Liver (tissue), 8 donors: ENCODE measurements at regions not wholly inside any gene's neighbourhood (a gene's known extent, or its start where the extent isn't known, plus 50 kb on each side); places are given as distances from the start of the nearest gene placed in this dataset.

Source experiments
- DNase-seq: peaks from one replicate; pipeline ENCODE4 v3.0.0-alpha.2; 2017; ENCODE audit warnings: low spot score
- H3K27ac ChIP-seq, 2 donors: one replicate each; pipeline ENCODE4 v1.7.0; 2013; ENCODE audit warnings: inconsistent platforms in 2 of 2, low read length in 2 of 2, control low read depth in 1 of 2, low read depth in 1 of 2, mild to moderate bottlenecking in 1 of 2
- H3K27me3 ChIP-seq, 4 donors: one replicate each; pipeline versions ENCODE4 v1.6.1 to v1.7.0; 2013; ENCODE audit warnings: low read length in 3 of 4, inconsistent platforms in 1 of 4, mild to moderate bottlenecking in 1 of 4, moderate library complexity in 1 of 4; ENCODE audit not compliant: control insufficient read depth in 4 of 4, insufficient read depth in 4 of 4
- H3K36me3 ChIP-seq, 4 donors: one replicate each; pipeline versions ENCODE4 v1.6.1 to v1.7.0; 2013; ENCODE audit warnings: low read length in 3 of 4, mild to moderate bottlenecking in 3 of 4, low read depth in 1 of 4, moderate library complexity in 1 of 4; ENCODE audit not compliant: control insufficient read depth in 4 of 4, insufficient read depth in 3 of 4
- H3K4me1 ChIP-seq, 4 donors: one replicate each; pipeline versions ENCODE4 v1.6.1 to v1.7.0; 2013; ENCODE audit warnings: low read length in 3 of 4, mild to moderate bottlenecking in 3 of 4, moderate library complexity in 1 of 4; ENCODE audit not compliant: control insufficient read depth in 4 of 4, insufficient read depth in 4 of 4
- H3K4me3 ChIP-seq, 3 donors: one replicate each; pipeline versions ENCODE4 v1.6.1 to v1.7.0; 2013; ENCODE audit warnings: low read length in 3 of 3, control low read depth in 1 of 3, low read depth in 1 of 3, mild to moderate bottlenecking in 1 of 3
- H3K9ac ChIP-seq, 2 donors: one replicate each; pipeline ENCODE4 v1.7.0; 2013; ENCODE audit warnings: low read length in 2 of 2, mild to moderate bottlenecking in 2 of 2, moderate library complexity in 2 of 2, control low read depth in 1 of 2, low read depth in 1 of 2
- H3K9me3 ChIP-seq, 4 donors: one replicate each; pipeline versions ENCODE4 v1.6.1 to v1.7.0; 2013; ENCODE audit warnings: low read length in 3 of 4; ENCODE audit not compliant: control insufficient read depth in 4 of 4
- CTCF ChIP-seq: fragments of 150-350 bp; IDR thresholded peaks from 2 replicates; pipeline ENCODE4 v1.5.1; 2017; ENCODE audit warnings: improper control_type of control experiment, low read depth, low read length; ENCODE audit not compliant: missing input control
- EGR1 ChIP-seq, 2 donors: IDR thresholded peaks; 2 replicates each; pipeline ENCODE4 v1.6.1; 2016 to 2018; ENCODE audit warnings: antibody characterized with exemption in 2 of 2, low read depth in 2 of 2
- FOXA1 ChIP-seq: IDR thresholded peaks from 2 replicates; pipeline ENCODE4 v1.6.1; 2016; ENCODE audit warnings: antibody characterized with exemption
- FOXA2 ChIP-seq: IDR thresholded peaks from 2 replicates; pipeline ENCODE4 v1.6.1; 2016; ENCODE audit warnings: antibody characterized with exemption
- GABPA ChIP-seq, 2 donors: IDR thresholded peaks in 1 of 2; conservative IDR thresholded peaks in 1 of 2; 2 replicates each; pipeline ENCODE4 v1.6.1; 2016; ENCODE audit warnings: antibody characterized with exemption in 2 of 2, mild to moderate bottlenecking in 1 of 2, moderate library complexity in 1 of 2
- HNF4A ChIP-seq, 2 donors: conservative IDR thresholded peaks; 2 replicates each; pipeline ENCODE4 v1.6.1; 2016; ENCODE audit warnings: antibody characterized with exemption in 2 of 2, mild to moderate bottlenecking in 2 of 2
- HNF4G ChIP-seq: IDR thresholded peaks from 2 replicates; pipeline ENCODE4 v1.6.1; 2016; ENCODE audit warnings: antibody characterized with exemption
- MAX ChIP-seq: IDR thresholded peaks from 2 replicates; pipeline ENCODE4 v1.6.1; 2016; ENCODE audit warnings: antibody characterized with exemption
- NR2F2 ChIP-seq: IDR thresholded peaks from 2 replicates; pipeline ENCODE4 v1.6.1; 2016; ENCODE audit warnings: antibody characterized with exemption
- RAD21 ChIP-seq, 2 donors: IDR thresholded peaks; 2 replicates each; pipeline ENCODE4 v1.6.1; 2016; ENCODE audit warnings: antibody characterized with exemption in 2 of 2, mild to moderate bottlenecking in 2 of 2
- RXRA ChIP-seq, 2 donors: IDR thresholded peaks; 2 replicates each; pipeline ENCODE4 v1.6.1; 2017 to 2018; ENCODE audit warnings: antibody characterized with exemption in 2 of 2, mild to moderate bottlenecking in 1 of 2
- SP1 ChIP-seq: IDR thresholded peaks from 2 replicates; pipeline ENCODE4 v1.6.1; 2018; ENCODE audit warnings: antibody characterized with exemption, mild to moderate bottlenecking
- TAF1 ChIP-seq: conservative IDR thresholded peaks from 2 replicates; pipeline ENCODE4 v1.6.1; 2016; ENCODE audit warnings: antibody characterized with exemption, mild to moderate bottlenecking
- ZBTB33 ChIP-seq: IDR thresholded peaks from 2 replicates; pipeline ENCODE4 v1.6.1; 2016; ENCODE audit warnings: antibody characterized with exemption
- WGBS: extraction: QIAGEN DNeasy Blood & Tissue Kit; methylation state at CpG from one replicate; pipeline ENCODE4 v1.1.7; 2013; 5-methylcytosine and 5-hydroxymethylcytosine counted together
- TF ChIP-seq, protein P1 (sequence below): IDR thresholded peaks from 2 replicates; pipeline ENCODE4 v1.6.1; 2016; ENCODE audit warnings: antibody characterized with exemption
- donor health status: healthy.
- donor health status: healthy.
- donor health status: healthy.
- donor health status: healthy.
- donor health status: healthy.

GRCh38 chr11:134679592-134679991 is 267.6 kb upstream of the B3GAT1 start:
- TF ChIP-seq CTCF (no peak), FOXA1 (no peak), EGR1 (IDR thresholded peaks at IDR 0.05; ENCODE audit: low read depth in 2 of 2) (no peak), HNF4A (conservative IDR thresholded peaks at IDR 0.05) (no peak), SP1 (no peak), NR2F2 (no peak), TAF1 (no peak), MAX (no peak), RAD21 (IDR thresholded peaks at IDR 0.05) (no peak), RXRA (IDR thresholded peaks at IDR 0.05) (no peak)
- TF ChIP-seq, protein P1, sequence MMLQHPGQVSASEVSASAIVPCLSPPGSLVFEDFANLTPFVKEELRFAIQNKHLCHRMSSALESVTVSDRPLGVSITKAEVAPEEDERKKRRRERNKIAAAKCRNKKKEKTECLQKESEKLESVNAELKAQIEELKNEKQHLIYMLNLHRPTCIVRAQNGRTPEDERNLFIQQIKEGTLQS = no peak
- Histone ChIP-seq H3K36me3 (no peaks in the 10 kb centered on the region), H3K27ac (no peak overlapping the region), H3K4me1 (no peaks in the 10 kb centered on the region), H3K4me3 (no peak overlapping the region), H3K27me3 (peaks cover 0 to 3% (median 2%) of the 10 kb centered on the region in 4 donors), H3K9ac (no peak overlapping the region), H3K9me3 (no peaks in the 10 kb centered on the region)
- WGBS = 93% methylated on average over 2 of the region's 2 CpGs
- no peak for DNase-seq

DNA sequence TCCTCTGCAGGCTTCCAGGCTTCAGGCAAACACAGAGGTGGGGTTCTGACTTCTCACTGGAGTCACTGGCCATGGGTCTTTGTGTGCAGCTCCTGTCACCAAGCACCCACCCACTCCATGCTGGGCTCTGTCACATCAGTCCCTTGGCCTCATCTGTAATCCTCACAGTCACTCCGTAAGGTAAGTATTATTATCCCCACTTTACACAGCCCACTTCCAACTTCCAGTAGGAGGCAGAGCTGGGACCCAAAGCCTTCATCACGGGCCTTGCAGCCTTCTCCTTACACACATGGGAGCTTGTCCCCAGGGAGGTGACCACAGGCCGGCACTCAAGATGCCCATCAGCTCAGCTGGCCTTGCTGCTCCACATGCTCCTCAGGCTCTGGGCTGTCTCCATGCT is 266.7 kb upstream of the B3GAT1 start:
- no peaks in the 10 kb centered on the region for H3K9me3 ChIP-seq
- H3K27me3 ChIP-seq = peaks cover 0 to 3% (median 2%) of the 10 kb centered on the region in 4 donors
- H3K9ac ChIP-seq = no peak overlapping the region
- H3K4me3 ChIP-seq = no peak overlapping the region
- no peak for TF ChIP-seq FOXA2
- TF ChIP-seq GABPA (IDR thresholded peaks at IDR 0.05 in 1 of 2, conservative IDR thresholded peaks at IDR 0.05 in 1 of 2) = no peak
- TF ChIP-seq RXRA (IDR thresholded peaks at IDR 0.05) = no peak
- TF ChIP-seq FOXA1 = no peak
- no peak for DNase-seq
- no peaks in the 10 kb centered on the region for H3K4me1 ChIP-seq
- no peaks in the 10 kb centered on the region for H3K36me3 ChIP-seq
- no peak overlapping the region for H3K27ac ChIP-seq
- WGBS = 68% methylated on average over 3 of the region's 3 CpGs

GRCh38 chr11:134677891-134678551 is 266.0 kb upstream of the B3GAT1 start:
- TF ChIP-seq RXRA (IDR thresholded peaks at IDR 0.05) (no peak), ZBTB33 (no peak), EGR1 (IDR thresholded peaks at IDR 0.05; ENCODE audit: low read depth in 2 of 2) (no peak), HNF4G (no peak), NR2F2 (no peak), SP1 (no peak)
- H3K9me3 ChIP-seq = no peaks in the 10 kb centered on the region
- WGBS = 91% methylated on average over 7 of the region's 7 CpGs
- H3K36me3 ChIP-seq = no peaks in the 10 kb centered on the region
- no peaks in the 10 kb centered on the region for H3K4me1 ChIP-seq
- no peak overlapping the region for H3K4me3 ChIP-seq
- H3K9ac ChIP-seq = no peak overlapping the region
- no peak overlapping the region for H3K27ac ChIP-seq
- H3K27me3 ChIP-seq = peaks cover 0 to 3% (median 2%) of the 10 kb centered on the region in 4 donors
- DNase-seq = no peak
